Nephron progenitor cell (in vitro differentiated cells): ENCODE measurements at regions not wholly inside any gene's neighbourhood (a gene's known extent, or its start where the extent isn't known, plus 50 kb on each side); places are given as distances from the start of the nearest gene placed in this dataset.

Experiments used
- DNase-seq: peaks from one replicate; pipeline ENCODE4 v3.0.0; 2021
- H3K27ac Mint-ChIP-seq: 2 replicates; pipeline ENCODE4 v1.8.0; 2021; ENCODE audit warnings: mild to moderate bottlenecking, moderate library complexity, mixed read lengths
- H3K27me3 Mint-ChIP-seq: 2 replicates; pipeline ENCODE4 v1.8.0; 2021; ENCODE audit warnings: mild to moderate bottlenecking, low read depth, mixed read lengths; ENCODE audit not compliant: poor library complexity
- H3K36me3 Mint-ChIP-seq: 2 replicates; pipeline ENCODE4 v1.8.0; 2021; ENCODE audit warnings: low read depth, mixed read lengths
- H3K4me1 Mint-ChIP-seq: 2 replicates; pipeline ENCODE4 v1.8.0; 2021; ENCODE audit warnings: mixed read lengths
- H3K4me3 Mint-ChIP-seq: 2 replicates; pipeline ENCODE4 v1.8.0; 2021; ENCODE audit warnings: mild to moderate bottlenecking, moderate library complexity, mixed read lengths
- H3K9me3 Mint-ChIP-seq: 2 replicates; pipeline ENCODE4 v1.8.0; 2021; ENCODE audit warnings: mild to moderate bottlenecking, moderate library complexity, mixed read lengths
- TF ChIP-seq, protein P1 (sequence below): fragments of 200-600 bp; sonication (generic); IDR thresholded peaks from 2 replicates; pipeline ENCODE4 v1.5.0; 2021; ENCODE audit warnings: antibody characterized with exemption

DNA sequence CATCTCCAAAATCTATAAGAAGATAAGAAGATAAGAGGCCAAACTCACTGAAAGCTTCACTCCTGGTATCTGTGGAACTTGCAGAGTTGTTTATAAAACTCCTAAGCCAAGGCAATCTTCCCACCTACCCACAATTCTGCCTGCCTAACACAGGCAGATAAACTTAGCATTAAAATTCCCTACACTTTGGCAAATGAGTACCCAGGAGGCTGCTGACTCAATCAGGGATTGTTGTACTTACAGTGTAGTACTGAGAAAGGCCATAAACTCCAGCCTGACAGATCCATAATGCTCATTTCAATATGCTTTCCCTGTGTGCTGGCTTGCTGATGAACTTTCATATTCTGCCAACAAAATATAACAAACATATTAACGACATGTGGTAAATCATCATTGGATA is 725.2 kb downstream of the BRINP1 start:
- peaks cover 8% of the 10 kb centered on the region for H3K27me3 Mint-ChIP-seq
- no peak overlapping the region for H3K4me3 Mint-ChIP-seq
- peaks cover 24% of the 10 kb centered on the region for H3K9me3 Mint-ChIP-seq
- H3K27ac Mint-ChIP-seq, result no peak overlapping the region
- no peak for DNase-seq
- H3K4me1 Mint-ChIP-seq, result peaks cover 6% of the 10 kb centered on the region
- no peaks in the 10 kb centered on the region for H3K36me3 Mint-ChIP-seq
- TF ChIP-seq, protein P1, sequence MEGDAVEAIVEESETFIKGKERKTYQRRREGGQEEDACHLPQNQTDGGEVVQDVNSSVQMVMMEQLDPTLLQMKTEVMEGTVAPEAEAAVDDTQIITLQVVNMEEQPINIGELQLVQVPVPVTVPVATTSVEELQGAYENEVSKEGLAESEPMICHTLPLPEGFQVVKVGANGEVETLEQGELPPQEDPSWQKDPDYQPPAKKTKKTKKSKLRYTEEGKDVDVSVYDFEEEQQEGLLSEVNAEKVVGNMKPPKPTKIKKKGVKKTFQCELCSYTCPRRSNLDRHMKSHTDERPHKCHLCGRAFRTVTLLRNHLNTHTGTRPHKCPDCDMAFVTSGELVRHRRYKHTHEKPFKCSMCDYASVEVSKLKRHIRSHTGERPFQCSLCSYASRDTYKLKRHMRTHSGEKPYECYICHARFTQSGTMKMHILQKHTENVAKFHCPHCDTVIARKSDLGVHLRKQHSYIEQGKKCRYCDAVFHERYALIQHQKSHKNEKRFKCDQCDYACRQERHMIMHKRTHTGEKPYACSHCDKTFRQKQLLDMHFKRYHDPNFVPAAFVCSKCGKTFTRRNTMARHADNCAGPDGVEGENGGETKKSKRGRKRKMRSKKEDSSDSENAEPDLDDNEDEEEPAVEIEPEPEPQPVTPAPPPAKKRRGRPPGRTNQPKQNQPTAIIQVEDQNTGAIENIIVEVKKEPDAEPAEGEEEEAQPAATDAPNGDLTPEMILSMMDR, result no peak

DNA sequence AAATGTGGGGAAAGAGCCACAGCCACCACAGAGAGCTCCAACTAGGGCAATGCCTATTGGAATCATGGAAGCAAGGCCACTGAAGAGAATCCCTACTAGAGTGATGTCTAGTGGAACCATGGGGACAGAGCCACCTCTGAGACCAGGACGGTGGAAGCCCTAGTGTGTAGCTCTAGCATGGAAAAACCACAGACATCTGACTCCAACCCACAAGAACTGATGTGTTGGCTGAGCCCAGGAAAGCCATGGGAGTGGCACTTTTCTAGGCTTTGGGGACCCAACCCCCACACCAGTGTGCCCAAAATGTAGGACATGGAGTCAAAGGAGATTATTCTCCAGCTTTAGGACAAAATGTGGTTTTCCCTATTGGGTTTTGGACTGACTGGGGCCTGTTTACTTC is 721.9 kb downstream of the BRINP1 start:
- no peak overlapping the region for H3K4me3 Mint-ChIP-seq
- H3K36me3 Mint-ChIP-seq, result no peaks in the 10 kb centered on the region
- no peak overlapping the region for H3K27ac Mint-ChIP-seq
- TF ChIP-seq, protein P1, result no peak
- H3K4me1 Mint-ChIP-seq, result peaks cover 6% of the 10 kb centered on the region
- no peak for DNase-seq
- H3K27me3 Mint-ChIP-seq, result peaks cover 4% of the 10 kb centered on the region
- peaks cover 19% of the 10 kb centered on the region for H3K9me3 Mint-ChIP-seq

DNA sequence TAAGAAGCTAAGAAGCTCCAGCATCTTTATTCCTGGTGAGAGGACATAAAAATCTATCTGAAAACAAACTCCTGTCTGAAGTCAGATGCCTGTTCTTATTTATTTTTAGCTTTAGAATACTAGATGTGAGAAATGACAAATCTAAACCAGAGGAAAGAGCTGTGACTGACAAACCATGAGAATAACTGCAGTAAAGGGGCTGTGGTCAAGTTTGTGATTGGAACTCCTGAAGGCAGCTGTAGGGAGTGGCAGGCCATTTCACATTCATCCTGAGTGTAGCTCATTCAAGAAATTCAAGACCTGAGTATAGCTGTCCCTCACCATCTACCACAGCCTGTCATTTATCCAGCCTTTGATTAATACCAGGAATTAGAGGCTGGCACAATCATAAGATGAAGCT is 718.8 kb downstream of the BRINP1 start:
- Mint-ChIP-seq H3K9me3 (peaks cover 16% of the 10 kb centered on the region), H3K27ac (no peak overlapping the region), H3K36me3 (no peaks in the 10 kb centered on the region), H3K27me3 (peaks cover 3% of the 10 kb centered on the region), H3K4me1 (no peaks in the 10 kb centered on the region), H3K4me3 (no peak overlapping the region)
- TF ChIP-seq, protein P1, result no peak
- no peak for DNase-seq

DNA sequence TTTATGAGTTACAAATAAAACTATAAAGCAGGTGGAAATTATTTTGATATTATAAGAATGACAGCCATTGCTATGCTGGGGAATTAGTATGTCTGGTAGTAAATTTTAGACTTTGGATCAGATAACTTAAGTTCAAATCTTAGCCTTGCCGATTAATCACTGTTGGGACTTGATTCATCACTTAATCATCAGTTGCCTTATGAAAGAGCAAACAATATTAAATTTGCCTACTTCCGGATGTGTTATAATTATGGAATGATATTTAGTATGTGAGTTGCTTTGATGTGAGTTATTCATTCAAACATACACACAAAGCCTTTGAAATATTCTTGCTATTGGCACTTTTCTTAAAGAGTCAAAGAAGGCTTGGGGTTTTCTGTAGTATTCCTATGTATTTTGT is 717.7 kb downstream of the BRINP1 start:
- Mint-ChIP-seq H3K27me3 (peaks cover 8% of the 10 kb centered on the region), H3K27ac (no peak overlapping the region), H3K9me3 (peaks cover 6% of the 10 kb centered on the region), H3K36me3 (no peaks in the 10 kb centered on the region), H3K4me3 (no peak overlapping the region), H3K4me1 (no peaks in the 10 kb centered on the region)
- DNase-seq, result no peak
- TF ChIP-seq, protein P1, result no peak

DNA sequence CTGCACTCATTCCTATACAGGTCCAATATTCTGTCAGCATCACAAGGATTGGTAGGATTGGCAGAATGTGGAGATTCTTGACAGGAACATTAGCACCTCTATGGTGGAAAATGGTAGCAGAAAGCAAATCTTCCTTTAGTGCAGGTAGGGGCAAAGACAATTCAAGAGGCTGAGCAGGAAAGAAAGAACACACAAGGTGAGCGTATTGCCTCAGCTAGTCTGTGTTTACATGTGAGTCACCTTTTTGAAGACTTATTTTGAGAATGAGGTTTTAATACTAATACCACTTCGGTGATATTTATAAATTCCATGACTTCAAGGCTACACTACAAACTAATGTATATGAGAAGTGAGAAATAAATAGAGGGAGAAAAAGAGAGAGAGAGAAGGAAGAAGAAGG is 717.0 kb downstream of the BRINP1 start:
- Mint-ChIP-seq H3K27me3 (peaks cover 8% of the 10 kb centered on the region), H3K9me3 (no peaks in the 10 kb centered on the region), H3K4me1 (no peaks in the 10 kb centered on the region), H3K36me3 (no peaks in the 10 kb centered on the region), H3K4me3 (no peak overlapping the region), H3K27ac (no peak overlapping the region)
- TF ChIP-seq, protein P1, result no peak
- no peak for DNase-seq

DNA sequence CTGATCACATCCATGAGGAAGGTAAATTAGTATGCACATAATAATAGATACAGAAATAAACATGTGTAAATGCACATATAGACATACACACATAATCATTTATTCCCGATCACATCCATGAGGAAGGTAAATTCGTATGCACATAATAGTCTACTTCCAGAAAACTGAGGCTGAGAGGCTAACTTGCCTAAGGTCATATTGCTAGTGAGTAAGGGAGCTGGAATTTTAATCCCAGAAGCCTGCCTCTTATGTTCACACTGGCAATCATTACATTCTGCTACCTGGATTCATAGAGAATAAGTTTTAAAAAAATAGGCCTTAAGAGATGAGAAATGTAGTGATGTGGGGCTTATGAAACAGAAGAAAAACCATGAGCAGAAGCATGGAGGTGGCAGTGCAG is 716.3 kb downstream of the BRINP1 start:
- H3K36me3 Mint-ChIP-seq, result no peaks in the 10 kb centered on the region
- no peak for DNase-seq
- H3K27me3 Mint-ChIP-seq, result peaks cover 8% of the 10 kb centered on the region
- H3K9me3 Mint-ChIP-seq, result no peaks in the 10 kb centered on the region
- no peaks in the 10 kb centered on the region for H3K4me1 Mint-ChIP-seq
- TF ChIP-seq, protein P1, result no peak
- H3K27ac Mint-ChIP-seq, result no peak overlapping the region
- no peak overlapping the region for H3K4me3 Mint-ChIP-seq
